Common myeloid progenitor, CD34-positive (primary cell): ENCODE measurements at regions not wholly inside any gene's neighbourhood (a gene's known extent, or its start where the extent isn't known, plus 50 kb on each side); places are given as distances from the start of the nearest gene placed in this dataset.
"Not testable (repeated sequence)": the region's sequence is repeated elsewhere in the genome, so short reads cannot be mapped to it uniquely, and the experiment has no call there.

Experiments used
- CTCF ChIA-PET: fragments of 350-600 bp; sonication (Branson Sonifier 250); formaldehyde crosslinking; loops from one replicate; lab custom pipeline; 2021; ENCODE audit warnings: antibody characterized with exemption; lab: Charles Lee
- POLR2A ChIA-PET: fragments of 350-600 bp; sonication (Branson Sonifier 250); formaldehyde crosslinking; loops from one replicate; lab custom pipeline; 2021; ENCODE audit warnings: antibody characterized with exemption; lab: Charles Lee
- DNase-seq, 3 donors: peaks; one replicate each; pipeline versions ENCODE4 v3.0.0 to v3.0.0-alpha.2; 2013
- H3K27ac ChIP-seq, 2 experiments: 1 replicate in 1 of 2; 2 replicates in 1 of 2; pipeline ENCODE4 v1.7.0; 2013; ENCODE audit warnings: inconsistent platforms in 2 of 2, low read length in 2 of 2, mild to moderate bottlenecking in 2 of 2, low read depth in 1 of 2, moderate library complexity in 1 of 2; ENCODE audit not compliant: severe bottlenecking in 2 of 2, insufficient read depth in 1 of 2, poor library complexity in 1 of 2
- H3K27me3 ChIP-seq, 5 experiments: replicated peaks in 2 of 5; 1 replicate in 3 of 5; 2 replicates in 2 of 5; pipeline versions ENCODE4 v1.6.1 to v1.7.0; 2013; ENCODE audit warnings: low read length in 4 of 5, mild to moderate bottlenecking in 2 of 5, moderate library complexity in 2 of 5, inconsistent platforms in 1 of 5; ENCODE audit not compliant: insufficient read depth in 5 of 5, control insufficient read depth in 4 of 5
- H3K36me3 ChIP-seq, 4 experiments: 1 replicate in 2 of 4; 2 replicates in 2 of 4; pipeline versions ENCODE4 v1.6.1 to v1.7.0; 2013; ENCODE audit warnings: low read length in 3 of 4, control low read depth in 1 of 4, mild to moderate bottlenecking in 1 of 4; ENCODE audit not compliant: control insufficient read depth in 4 of 4, insufficient read depth in 4 of 4
- H3K4me1 ChIP-seq, 4 experiments: 1 replicate in 3 of 4; 2 replicates in 1 of 4; pipeline versions ENCODE4 v1.6.1 to v1.7.1; 2013; ENCODE audit warnings: low read length in 3 of 4, mild to moderate bottlenecking in 3 of 4, control low read depth in 1 of 4, inconsistent platforms in 1 of 4, moderate library complexity in 1 of 4; ENCODE audit not compliant: control insufficient read depth in 4 of 4, insufficient read depth in 4 of 4; ENCODE audit errors: control extremely low read depth in 1 of 4
- H3K4me3 ChIP-seq, 7 experiments: 1 replicate in 4 of 7; 2 replicates in 3 of 7; pipeline versions ENCODE4 v1.5.1 to v1.7.0; 2013; ENCODE audit warnings: mild to moderate bottlenecking in 7 of 7, low read length in 6 of 7, moderate library complexity in 6 of 7, inconsistent platforms in 2 of 7, low read depth in 2 of 7, control low read depth in 1 of 7; ENCODE audit not compliant: insufficient read depth in 4 of 7, control insufficient read depth in 1 of 7; ENCODE audit errors: extremely low read depth in 1 of 7
- H3K9me3 ChIP-seq, 5 experiments: 1 replicate in 4 of 5; 2 replicates in 1 of 5; pipeline versions ENCODE4 v1.6.1 to v1.7.1; 2013; ENCODE audit warnings: low read length in 4 of 5, mild to moderate bottlenecking in 2 of 5, inconsistent platforms in 1 of 5, low read depth in 1 of 5, moderate library complexity in 1 of 5; ENCODE audit not compliant: control insufficient read depth in 4 of 5, insufficient read depth in 2 of 5; ENCODE audit errors: control extremely low read depth in 1 of 5
- WGBS: methylation state at CpG from one replicate; pipeline ENCODE4 v1.1.5; 2013; ENCODE audit not compliant: insufficient coverage; 5-methylcytosine and 5-hydroxymethylcytosine counted together

GRCh38 chr9:97182532-97182931 lies 124.9 kb upstream of the CCDC180 start:
- POLR2A ChIA-PET, DNase-seq, CTCF ChIA-PET, H3K36me3 ChIP-seq, H3K4me1 ChIP-seq, H3K4me3 ChIP-seq, H3K27me3 ChIP-seq, H3K27ac ChIP-seq, H3K9me3 ChIP-seq: not testable (repeated sequence)
- no CpG with 5 or more reads among the region's 2 CpGs for WGBS

- no peaks in the 10 kb centered on the region for H3K27me3 ChIP-seq
- CTCF ChIA-PET, result no interaction called here
- POLR2A ChIA-PET, result no interaction called here
- no peaks in the 10 kb centered on the region for H3K9me3 ChIP-seq
- H3K36me3 ChIP-seq, result no peaks in the 10 kb centered on the region
- H3K4me1 ChIP-seq, result no peaks in the 10 kb centered on the region
- H3K27ac ChIP-seq, result no peak overlapping the region
- DNase-seq, result no peak
- H3K4me3 ChIP-seq, result no peak overlapping the region
Measured at GRCh38 chr9:97179616-97180015, 127.8 kb upstream of the CCDC180 start.

- H3K36me3 ChIP-seq, result no peaks in the 10 kb centered on the region
- peak in 1 of 3 donors; percentile 3 for DNase-seq
- no peaks in the 10 kb centered on the region for H3K4me1 ChIP-seq
- ChIA-PET CTCF (no interaction called here), POLR2A (no interaction called here)
- 100% methylated on average over 2 of the region's 5 CpGs for WGBS
- H3K9me3 ChIP-seq, result no peaks in the 10 kb centered on the region
- H3K4me3 ChIP-seq, result no peak overlapping the region
- H3K27me3 ChIP-seq, result no peaks in the 10 kb centered on the region
- no peak overlapping the region for H3K27ac ChIP-seq
Measured at GRCh38 chr9:97176206-97176605, 131.3 kb upstream of the CCDC180 start.

GRCh38 chr9:97168174-97168573 lies 129.2 kb upstream of the CTSV start:
- H3K36me3 ChIP-seq, H3K9me3 ChIP-seq, H3K4me3 ChIP-seq, H3K27ac ChIP-seq, H3K4me1 ChIP-seq, CTCF ChIA-PET, H3K27me3 ChIP-seq, POLR2A ChIA-PET: not testable (repeated sequence)
- peak in 1 of 3 donors; percentile 2 for DNase-seq

GRCh38 chr9:97166496-97167138 lies 127.7 kb upstream of the CTSV start:
- H3K27me3 ChIP-seq, H3K9me3 ChIP-seq, CTCF ChIA-PET, H3K36me3 ChIP-seq, H3K4me3 ChIP-seq, H3K27ac ChIP-seq, DNase-seq, POLR2A ChIA-PET, H3K4me1 ChIP-seq: not testable (repeated sequence)

- Histone ChIP-seq H3K4me1 (no peaks in the 10 kb centered on the region), H3K36me3 (no peaks in the 10 kb centered on the region), H3K4me3 (no peak overlapping the region), H3K27ac (no peak overlapping the region), H3K9me3 (no peaks in the 10 kb centered on the region), H3K27me3 (no peaks in the 10 kb centered on the region)
- WGBS, result 100% methylated on average over 1 of the region's 1 CpG
- ChIA-PET CTCF (no interaction called here), POLR2A (no interaction called here)
- DNase-seq, result no peak
Measured at GRCh38 chr9:97160255-97160654, 121.3 kb upstream of the CTSV start.

GRCh38 chr9:97158722-97159121 lies 119.8 kb upstream of the CTSV start:
- POLR2A ChIA-PET, H3K4me1 ChIP-seq, H3K36me3 ChIP-seq, H3K27me3 ChIP-seq, H3K27ac ChIP-seq, CTCF ChIA-PET, DNase-seq, H3K9me3 ChIP-seq, H3K4me3 ChIP-seq: not testable (repeated sequence)
- 100% methylated on average over 1 of the region's 3 CpGs for WGBS
